LHCN-M2 (cell line): ENCODE measurements at regions not wholly inside any gene's neighbourhood (a gene's known extent, or its start where the extent isn't known, plus 50 kb on each side); places are given as distances from the start of the nearest gene placed in this dataset.
"Not testable (repeated sequence)": the region's sequence is repeated elsewhere in the genome, so short reads cannot be mapped to it uniquely, and the experiment has no call there.

ENCODE experiments used
- DNase-seq: peaks from one replicate; pipeline ENCODE4 v3.0.0-alpha.2; 2012; ENCODE audit warnings: low read depth

GRCh38 chr2:7377916-7378569 is 460.8 kb downstream of the RNF144A start:
- no peak for DNase-seq

- no peak for DNase-seq
Measured at GRCh38 chr2:7378591-7378990, 461.4 kb downstream of the RNF144A start.

- no peak for DNase-seq
Measured at GRCh38 chr2:7379799-7380198, 462.6 kb downstream of the RNF144A start.

- DNase-seq: no peak
Measured at GRCh38 chr2:7384773-7385349, 467.6 kb downstream of the RNF144A start.

GRCh38 chr2:7390311-7390710 is 473.1 kb downstream of the RNF144A start:
- not testable (repeated sequence) for DNase-seq

- DNase-seq: no peak
Measured at GRCh38 chr2:7392076-7392787, 475.0 kb downstream of the RNF144A start.

- no peak for DNase-seq
Measured at GRCh38 chr2:7394195-7394594, 477.0 kb downstream of the RNF144A start.

GRCh38 chr2:7400628-7401027 is 483.4 kb downstream of the RNF144A start:
- DNase-seq: no peak

- no peak for DNase-seq
Measured at GRCh38 chr2:7403092-7403775, 486.0 kb downstream of the RNF144A start.

- no peak for DNase-seq
Measured at GRCh38 chr2:7405861-7406715, 488.9 kb downstream of the RNF144A start.

- DNase-seq: no peak
Measured at GRCh38 chr2:7407001-7407400, 489.8 kb downstream of the RNF144A start.

- DNase-seq: no peak
Measured at GRCh38 chr2:7407906-7408680, 490.9 kb downstream of the RNF144A start.

- DNase-seq: no peak
Measured at GRCh38 chr2:7411691-7412090, 494.5 kb downstream of the RNF144A start.

GRCh38 chr2:7417845-7418742 is 500.9 kb downstream of the RNF144A start:
- no peak for DNase-seq

- no peak for DNase-seq
Measured at GRCh38 chr2:7419186-7419585, 502.0 kb downstream of the RNF144A start.

- no peak for DNase-seq
Measured at GRCh38 chr2:7419814-7420311, 502.7 kb downstream of the RNF144A start.

- DNase-seq: no peak
Measured at GRCh38 chr2:7420530-7420929, 503.3 kb downstream of the RNF144A start.

GRCh38 chr2:7424481-7424880 is 507.3 kb downstream of the RNF144A start:
- no peak for DNase-seq

GRCh38 chr2:7427293-7428060 is 510.3 kb downstream of the RNF144A start:
- peak; percentile 59 for DNase-seq
